ENCODE measurements at regions not wholly inside any gene's neighbourhood (a gene's known extent, or its start where the extent isn't known, plus 50 kb on each side); places are given as distances from the start of the nearest gene placed in this dataset.
"Not testable (repeated sequence)": the region's sequence is repeated elsewhere in the genome, so short reads cannot be mapped to it uniquely, and the experiment has no call there.

DNA sequence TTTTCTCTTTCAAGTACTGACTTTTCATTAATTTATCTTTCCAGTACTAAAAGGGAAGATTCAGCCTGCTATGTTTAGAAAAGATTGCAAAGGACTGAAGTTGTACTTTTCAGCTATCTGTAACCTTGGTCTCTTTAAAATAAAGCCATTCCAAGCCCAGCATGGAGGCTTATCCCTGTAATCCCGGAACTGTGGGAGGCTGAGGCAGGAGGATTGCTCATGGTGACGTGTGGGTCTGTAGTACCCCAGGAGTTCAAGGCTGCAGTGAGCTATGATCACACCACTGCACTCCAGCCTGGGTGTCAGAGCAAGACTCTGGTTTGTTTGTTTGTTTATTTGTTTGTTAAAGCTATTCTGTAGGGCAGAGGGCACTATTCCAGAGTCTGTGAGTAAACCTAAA, 50.6 kb upstream of the TMEM170B start:
- no peak for DNase-seq (ENCODE audit: low read depth)

GRCh38 chr6:11486486-11486885, 51.1 kb upstream of the TMEM170B start:
- no peak for DNase-seq (ENCODE audit: low read depth)

DNA sequence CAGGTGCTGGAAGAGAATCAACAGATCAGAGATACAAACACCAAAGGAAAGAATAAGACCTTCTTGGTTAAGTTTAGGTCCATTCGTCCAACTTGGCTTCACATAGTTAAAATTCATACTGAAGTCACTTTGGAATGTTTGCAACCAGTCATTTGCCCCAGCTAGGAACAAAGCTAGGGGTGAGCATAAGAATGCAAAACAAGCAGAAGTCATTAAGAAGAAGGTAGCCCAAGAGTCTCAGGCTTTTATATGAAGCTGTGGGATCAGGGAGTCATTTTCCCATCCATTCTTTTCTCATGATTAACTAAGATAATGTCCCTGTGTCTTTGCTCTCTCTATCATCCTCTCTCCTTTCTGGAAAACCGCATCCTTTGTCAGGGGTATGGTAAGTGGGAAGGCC, 51.5 kb upstream of the TMEM170B start:
- no peak for DNase-seq (ENCODE audit: low read depth)

GRCh38 chr6:11485271-11485670, 52.3 kb upstream of the TMEM170B start:
- no peak for DNase-seq (ENCODE audit: low read depth)

DNA sequence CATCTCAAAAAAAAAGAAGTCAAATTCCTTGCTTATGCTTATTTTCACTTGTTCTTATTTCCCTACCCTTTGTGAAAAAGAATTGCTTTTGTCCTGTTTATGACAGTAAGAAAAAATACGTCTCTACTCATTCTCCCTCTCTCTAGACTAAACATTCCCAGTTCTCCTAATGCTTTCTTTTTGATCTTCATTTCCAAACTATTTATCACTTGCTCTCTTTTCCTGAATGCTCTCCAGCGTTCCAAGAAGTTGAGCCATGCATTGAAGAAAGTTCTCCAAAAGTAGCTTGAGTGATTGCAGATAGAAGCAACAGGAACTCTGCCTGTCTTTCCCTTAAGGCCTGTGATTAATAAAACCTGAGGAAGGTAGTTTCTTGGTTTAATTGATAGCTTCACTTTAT, 53.1 kb upstream of the TMEM170B start:
- no peak for DNase-seq (ENCODE audit: low read depth)

DNA sequence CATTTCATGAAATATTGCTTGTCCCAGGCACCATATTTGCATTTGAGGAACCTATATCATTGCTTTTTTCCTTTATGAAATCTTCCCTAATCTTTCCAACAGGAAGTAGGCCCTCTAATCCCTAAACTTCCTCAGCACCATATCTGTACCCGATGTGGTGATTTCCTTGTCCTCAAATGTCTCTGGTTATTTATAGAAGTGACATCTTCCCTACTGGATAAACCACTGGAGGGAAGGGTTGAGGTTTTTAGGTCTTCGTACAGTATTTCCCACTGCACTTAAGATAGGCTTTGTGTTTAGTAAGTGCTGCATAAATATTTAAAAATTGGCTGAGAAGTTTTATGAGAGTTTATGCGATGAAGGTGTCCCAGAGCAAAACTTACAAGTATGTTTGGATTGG, 54.9 kb upstream of the TMEM170B start:
- DNase-seq (ENCODE audit: low read depth) = no peak

DNA sequence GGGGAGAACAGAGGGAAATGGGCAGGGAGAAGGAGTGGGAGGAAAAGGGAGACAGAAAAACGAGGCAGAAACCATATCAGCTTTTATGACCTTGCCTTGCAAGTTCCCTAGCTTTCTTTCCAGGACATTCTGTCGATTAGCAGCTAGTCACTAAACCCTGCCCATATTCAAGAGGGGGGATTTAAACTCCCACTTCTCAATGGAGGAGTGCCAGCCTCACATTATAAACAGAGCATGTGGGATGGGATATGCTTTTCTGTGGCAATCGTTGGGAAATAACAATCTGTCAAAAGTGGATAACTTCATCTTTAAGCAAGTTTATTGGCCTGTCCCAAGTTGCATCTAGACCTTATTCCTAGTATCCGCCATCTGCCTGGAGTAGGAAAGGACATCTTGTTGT, 57.0 kb upstream of the TMEM170B start:
- DNase-seq (ENCODE audit: low read depth) = no peak

- DNase-seq (ENCODE audit: low read depth) = no peak
Observed at GRCh38 chr6:11479296-11479695, 58.3 kb upstream of the TMEM170B start.

DNA sequence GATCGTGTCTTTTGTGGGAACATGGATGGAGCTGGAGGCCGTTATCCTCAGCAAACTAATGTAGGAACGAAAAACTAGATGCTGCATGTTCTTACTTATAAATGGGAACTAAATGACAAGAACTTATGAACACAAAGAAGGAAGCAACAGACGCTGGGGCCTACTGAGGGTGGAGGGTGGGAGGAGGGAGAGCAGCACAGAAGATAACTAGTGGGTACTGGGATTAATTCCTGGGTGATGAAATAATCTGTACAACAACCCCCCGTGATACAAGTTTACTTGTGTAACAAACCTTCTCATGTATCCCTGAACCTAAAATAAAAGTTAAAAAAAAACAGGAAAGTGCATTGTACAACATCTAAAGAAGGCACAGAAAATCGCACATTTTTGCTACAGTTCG, 59.0 kb upstream of the TMEM170B start:
- no peak for DNase-seq (ENCODE audit: low read depth)

GRCh38 chr6:11475016-11475415, 62.5 kb upstream of the TMEM170B start:
- DNase-seq (ENCODE audit: low read depth) = no peak

- no peak for DNase-seq (ENCODE audit: low read depth)
Observed at GRCh38 chr6:11473008-11473740, 64.4 kb upstream of the TMEM170B start.

- no peak for DNase-seq (ENCODE audit: low read depth)
Observed at GRCh38 chr6:11471261-11471660, 66.3 kb upstream of the TMEM170B start.

DNA sequence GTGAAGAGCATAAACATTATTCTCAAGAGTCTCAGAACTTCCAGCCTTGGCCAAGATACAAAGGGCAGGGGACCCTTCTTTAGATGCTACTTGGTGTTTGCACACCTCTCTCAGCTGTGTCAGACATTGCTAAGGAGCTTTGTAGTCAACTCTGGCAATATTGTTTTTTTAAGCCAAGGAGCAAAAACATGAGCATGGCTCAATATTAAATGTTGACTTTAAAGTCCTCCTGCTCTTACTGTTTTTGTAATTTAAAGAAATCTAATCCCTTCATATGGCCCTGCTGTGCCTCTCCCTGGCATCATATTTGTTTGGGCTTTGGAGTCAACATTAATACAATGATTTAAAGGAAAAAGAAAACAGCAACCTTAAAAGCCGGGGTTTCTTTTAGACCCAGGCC, 67.9 kb upstream of the TMEM170B start:
- no peak for DNase-seq (ENCODE audit: low read depth)

DNA sequence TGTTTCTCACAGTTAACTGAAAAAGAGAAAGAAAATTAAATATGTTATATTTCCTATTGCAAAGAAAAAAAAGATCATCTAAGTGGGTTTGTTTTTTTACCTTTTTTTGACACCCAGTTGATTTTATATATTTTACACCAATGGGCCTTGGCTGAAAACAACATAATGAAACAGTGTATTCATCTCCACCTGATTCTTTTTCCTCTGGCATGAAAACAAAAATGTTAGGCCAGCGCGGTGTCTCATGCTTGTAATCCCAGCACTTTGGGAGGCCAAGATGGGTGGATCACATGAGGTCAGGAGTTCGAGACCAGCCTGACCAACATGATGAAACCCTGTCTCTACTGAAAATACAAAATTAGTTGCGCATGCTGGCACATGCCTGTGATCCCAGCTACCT, 69.3 kb upstream of the TMEM170B start:
- not testable (repeated sequence) for DNase-seq (ENCODE audit: low read depth)

GRCh38 chr6:11467364-11467763, 70.2 kb upstream of the TMEM170B start:
- no peak for DNase-seq (ENCODE audit: low read depth)

GRCh38 chr6:11463398-11463780, 74.2 kb upstream of the TMEM170B start:
- DNase-seq (ENCODE audit: low read depth) = no peak

- DNase-seq (ENCODE audit: low read depth) = no peak
Observed at GRCh38 chr6:11462742-11463397, 74.7 kb upstream of the TMEM170B start.

DNA sequence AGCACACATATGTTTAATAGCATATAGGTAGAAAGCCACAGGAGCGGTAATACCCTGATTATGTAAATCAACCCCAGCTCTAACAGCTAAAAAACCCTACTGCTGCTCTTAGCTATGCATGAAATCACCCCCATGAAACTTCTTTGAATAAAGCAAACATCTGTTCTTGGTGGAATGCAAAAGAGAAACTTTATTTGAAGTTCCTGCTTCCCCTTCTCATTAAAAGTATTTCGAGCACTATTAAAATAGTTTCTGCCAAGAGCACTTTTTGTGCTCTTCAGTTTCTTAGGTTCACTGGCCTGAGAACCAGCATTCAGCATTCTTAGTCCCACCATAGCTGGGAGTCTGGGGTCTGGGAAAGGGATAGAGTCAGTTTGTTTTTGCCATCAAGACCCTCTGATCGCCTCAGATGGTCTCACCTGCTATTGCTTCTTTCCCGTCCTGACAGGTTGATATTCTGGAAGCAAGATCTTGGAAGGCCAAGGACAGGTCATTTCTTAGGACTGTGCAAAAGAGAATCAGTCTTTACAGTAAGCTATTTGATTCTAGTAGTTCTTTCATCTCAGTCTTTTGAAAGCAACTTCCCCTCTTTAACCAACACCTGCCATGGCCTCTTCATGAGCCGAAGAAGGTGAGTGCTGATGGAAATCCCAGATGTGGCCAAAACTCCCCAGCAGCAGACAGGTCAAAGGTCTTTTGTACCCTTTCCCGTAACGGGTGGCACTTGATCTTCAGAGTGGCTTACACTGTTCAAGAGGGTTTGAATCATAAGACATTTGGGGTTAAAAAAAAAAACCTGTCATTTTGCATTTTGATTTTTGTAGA, 76.5 kb upstream of the TMEM170B start:
- no peak for DNase-seq (ENCODE audit: low read depth)

GRCh38 chr6:11460001-11460668, 77.4 kb upstream of the TMEM170B start:
- peak; percentile 44 for DNase-seq (ENCODE audit: low read depth)

GRCh38 chr6:11459079-11459610, 78.4 kb upstream of the TMEM170B start:
- no peak for DNase-seq (ENCODE audit: low read depth)

GRCh38 chr6:11458509-11458908, 79.0 kb upstream of the TMEM170B start:
- DNase-seq (ENCODE audit: low read depth) = no peak

- DNase-seq (ENCODE audit: low read depth) = not testable (repeated sequence)
Observed at GRCh38 chr6:11457422-11457821, 80.1 kb upstream of the TMEM170B start.

All from HT1080 (cell line).